Fibroblast of the aortic adventitia (primary cell): ENCODE measurements at regions not wholly inside any gene's neighbourhood (a gene's known extent, or its start where the extent isn't known, plus 50 kb on each side); places are given as distances from the start of the nearest gene placed in this dataset.

Experiments used
- DNase-seq: peaks from one replicate; pipeline ENCODE4 v3.0.0-alpha.2; 2010; ENCODE audit warnings: low read depth
- H3K4me3 ChIP-seq: 2 replicates; pipeline ENCODE4 v1.5.1; 2011; ENCODE audit warnings: low read depth, mild to moderate bottlenecking, control low read depth, low read length, moderate library complexity
- TF ChIP-seq, protein P1 (sequence below): IDR thresholded peaks from 2 replicates; pipeline ENCODE4 v1.5.1; 2011; ENCODE audit warnings: mild to moderate bottlenecking, low read length, control low read depth, inconsistent platforms; ENCODE audit not compliant: insufficient read depth

DNA sequence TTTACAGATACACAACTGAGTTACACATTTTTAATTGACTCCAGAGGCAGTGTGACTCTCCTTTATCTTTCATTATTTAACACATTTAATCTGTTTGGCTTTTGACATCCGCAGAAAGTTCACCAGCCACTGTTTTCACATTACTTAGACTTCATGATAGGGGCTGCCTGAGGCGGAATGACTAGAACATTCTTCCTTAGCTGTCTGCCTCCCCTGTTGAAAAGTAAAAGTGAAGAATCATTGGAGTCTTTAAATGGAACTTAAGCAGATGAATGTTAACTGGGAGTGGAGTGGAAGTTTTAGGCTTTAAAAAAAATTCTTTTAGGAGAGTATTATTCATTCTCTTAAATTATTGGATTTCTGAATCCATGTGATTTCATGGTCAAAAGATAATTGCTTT is 229.2 kb upstream of the MTNR1B start:
- no peak overlapping the region for H3K4me3 ChIP-seq
- TF ChIP-seq, protein P1, sequence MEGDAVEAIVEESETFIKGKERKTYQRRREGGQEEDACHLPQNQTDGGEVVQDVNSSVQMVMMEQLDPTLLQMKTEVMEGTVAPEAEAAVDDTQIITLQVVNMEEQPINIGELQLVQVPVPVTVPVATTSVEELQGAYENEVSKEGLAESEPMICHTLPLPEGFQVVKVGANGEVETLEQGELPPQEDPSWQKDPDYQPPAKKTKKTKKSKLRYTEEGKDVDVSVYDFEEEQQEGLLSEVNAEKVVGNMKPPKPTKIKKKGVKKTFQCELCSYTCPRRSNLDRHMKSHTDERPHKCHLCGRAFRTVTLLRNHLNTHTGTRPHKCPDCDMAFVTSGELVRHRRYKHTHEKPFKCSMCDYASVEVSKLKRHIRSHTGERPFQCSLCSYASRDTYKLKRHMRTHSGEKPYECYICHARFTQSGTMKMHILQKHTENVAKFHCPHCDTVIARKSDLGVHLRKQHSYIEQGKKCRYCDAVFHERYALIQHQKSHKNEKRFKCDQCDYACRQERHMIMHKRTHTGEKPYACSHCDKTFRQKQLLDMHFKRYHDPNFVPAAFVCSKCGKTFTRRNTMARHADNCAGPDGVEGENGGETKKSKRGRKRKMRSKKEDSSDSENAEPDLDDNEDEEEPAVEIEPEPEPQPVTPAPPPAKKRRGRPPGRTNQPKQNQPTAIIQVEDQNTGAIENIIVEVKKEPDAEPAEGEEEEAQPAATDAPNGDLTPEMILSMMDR = no peak
- peak; percentile 0 for DNase-seq

DNA sequence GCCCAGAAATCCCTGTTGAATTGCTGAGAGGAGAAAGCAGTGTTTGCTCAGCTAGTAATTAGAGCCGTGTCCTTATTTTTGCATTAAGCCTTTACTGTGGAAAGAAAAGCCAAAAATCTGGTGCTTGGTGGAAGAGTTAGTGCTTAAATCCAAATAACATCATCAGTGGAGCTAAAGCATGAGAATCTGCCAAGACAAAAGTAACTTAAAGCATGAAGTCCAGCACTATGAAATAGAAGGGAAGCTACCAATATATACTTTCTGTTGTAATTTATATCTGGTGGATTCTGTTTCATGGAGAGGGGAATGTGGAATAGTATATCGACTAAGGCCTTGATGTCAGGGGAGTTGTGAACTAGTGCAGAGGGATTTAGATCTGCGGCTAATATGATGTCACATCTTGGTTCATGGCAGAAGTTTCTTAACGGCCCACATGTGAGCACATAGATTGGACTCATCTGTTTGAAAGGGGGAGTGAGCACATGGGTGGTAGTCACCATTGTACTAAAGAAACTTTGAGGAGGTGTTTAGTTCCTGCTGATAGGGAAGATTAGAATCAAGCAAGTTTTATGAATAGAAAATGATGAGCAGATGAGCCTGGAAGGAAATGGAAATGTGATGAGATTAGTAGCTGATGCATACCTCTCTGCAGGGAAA is 224.4 kb upstream of the MTNR1B start:
- TF ChIP-seq, protein P1 = no peak
- H3K4me3 ChIP-seq = no peak overlapping the region

DNA sequence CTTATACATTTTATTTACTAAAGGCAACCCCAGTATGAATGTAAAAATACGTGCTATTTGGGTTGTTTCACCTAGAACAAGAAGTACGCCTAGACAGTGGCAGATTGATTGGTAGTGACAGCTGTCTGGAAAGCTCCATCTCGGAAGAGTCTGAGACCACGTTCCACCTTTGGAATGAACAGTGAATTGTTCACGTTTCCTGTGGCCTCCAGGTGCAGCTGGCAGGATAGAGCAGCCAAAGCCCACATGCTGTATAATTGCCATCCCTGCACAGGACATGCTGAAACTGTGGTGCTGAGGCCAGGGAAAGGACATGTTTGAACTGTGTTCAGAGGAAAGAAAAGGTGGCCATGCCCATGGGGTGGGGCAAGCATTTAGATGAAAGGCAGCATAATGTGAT is 218.7 kb upstream of the MTNR1B start:
- no peak overlapping the region for H3K4me3 ChIP-seq
- DNase-seq = no peak
- TF ChIP-seq, protein P1 = no peak

More for the DNA sequence above, 224.4 kb upstream of the MTNR1B start:
- DNase-seq = no peak

DNA sequence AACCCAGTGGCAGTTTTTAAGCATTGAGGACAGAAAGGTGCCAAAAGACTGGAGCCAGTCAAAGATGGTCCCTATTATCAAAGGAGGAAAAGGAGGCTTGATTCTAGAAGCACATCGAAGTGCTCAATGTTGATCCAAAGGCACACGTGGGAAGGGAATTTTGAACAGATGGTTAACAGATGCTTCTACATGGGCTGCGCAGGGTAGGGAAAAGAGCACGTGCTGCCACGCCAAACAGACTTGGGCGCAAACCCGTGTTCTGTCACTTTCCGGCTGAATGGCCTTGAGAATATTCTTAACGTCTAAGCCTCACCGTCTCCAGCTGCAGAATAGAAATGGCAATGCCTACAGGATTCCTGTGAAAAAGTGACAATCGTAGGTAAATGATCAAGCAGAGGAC is 217.9 kb upstream of the MTNR1B start:
- no peak overlapping the region for H3K4me3 ChIP-seq
- no peak for DNase-seq
- TF ChIP-seq, protein P1 = no peak

DNA sequence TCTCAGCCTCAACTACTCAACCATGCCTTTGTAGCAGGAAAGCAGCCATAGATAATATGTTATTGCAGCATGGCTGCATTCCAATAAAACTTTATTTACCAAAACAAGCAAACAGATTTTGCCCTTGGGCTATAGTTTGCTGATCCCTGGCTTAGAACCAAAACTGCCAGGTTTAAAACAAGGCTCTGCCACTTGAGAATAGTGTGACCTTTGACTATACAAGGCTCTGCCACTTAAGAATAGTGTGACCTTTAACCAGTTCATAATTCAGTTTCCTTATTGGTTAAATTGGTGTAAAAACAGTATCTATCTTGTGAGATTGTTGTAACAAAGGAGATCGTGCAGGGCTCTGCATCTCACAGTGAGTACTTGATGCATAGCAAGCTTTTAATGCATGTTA is 217.3 kb upstream of the MTNR1B start:
- no peak overlapping the region for H3K4me3 ChIP-seq
- no peak for DNase-seq
- TF ChIP-seq, protein P1 = no peak

DNA sequence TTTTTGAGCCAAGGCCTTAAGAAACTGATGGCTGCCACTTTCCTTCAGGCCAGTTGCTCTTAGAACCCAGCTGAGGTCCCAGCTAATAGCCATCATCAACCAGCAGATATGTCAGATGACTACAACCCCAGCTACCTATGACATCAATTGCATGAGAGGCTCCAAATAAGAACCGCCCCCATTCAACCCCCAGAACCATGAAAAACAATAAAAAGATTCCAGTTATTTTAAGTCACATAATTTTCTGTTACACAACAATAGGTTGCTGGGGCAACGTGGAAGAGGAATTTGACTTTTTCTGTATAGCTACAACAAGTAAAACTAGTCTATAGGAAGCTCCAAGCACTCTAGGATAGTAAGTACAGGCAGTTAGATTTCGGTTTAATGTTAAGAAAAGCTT is 216.3 kb upstream of the MTNR1B start:
- TF ChIP-seq, protein P1 = no peak
- no peak overlapping the region for H3K4me3 ChIP-seq
- no peak for DNase-seq

DNA sequence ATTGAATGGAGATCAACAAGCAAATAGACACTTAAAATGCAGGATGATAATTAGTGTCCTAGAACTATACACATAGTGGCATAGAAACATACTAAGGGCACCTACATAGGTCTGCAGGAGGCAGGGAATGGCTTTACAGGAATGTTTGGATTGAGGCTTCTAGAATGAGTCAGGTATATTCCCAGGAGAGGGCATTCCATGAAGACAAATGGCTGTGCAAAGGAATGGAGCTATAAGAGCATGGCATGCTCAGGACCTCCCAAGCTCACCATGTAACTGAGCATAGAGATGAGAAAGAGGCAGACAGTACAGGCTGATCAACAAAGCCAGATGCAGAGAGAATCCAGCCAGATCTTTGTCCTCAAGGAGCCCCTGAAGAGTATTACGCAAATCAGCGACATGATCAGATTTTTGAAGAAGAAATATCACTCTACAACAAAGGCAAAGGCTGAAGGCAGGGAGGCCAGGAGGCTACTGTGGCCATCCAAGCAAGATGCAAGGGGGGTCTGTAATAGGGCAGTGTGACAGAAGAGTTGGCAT is 211.1 kb upstream of the MTNR1B start:
- TF ChIP-seq, protein P1 = no peak
- DNase-seq = no peak
- no peak overlapping the region for H3K4me3 ChIP-seq
